NCI-H69 (cell line): ENCODE measurements at regions not wholly inside any gene's neighbourhood (a gene's known extent, or its start where the extent isn't known, plus 50 kb on each side); places are given as distances from the start of the nearest gene placed in this dataset.

Source experiments
- DNase-seq: peaks from one replicate; lab custom pipeline; 2025; lab: John Stamatoyannopoulos, UW

DNA sequence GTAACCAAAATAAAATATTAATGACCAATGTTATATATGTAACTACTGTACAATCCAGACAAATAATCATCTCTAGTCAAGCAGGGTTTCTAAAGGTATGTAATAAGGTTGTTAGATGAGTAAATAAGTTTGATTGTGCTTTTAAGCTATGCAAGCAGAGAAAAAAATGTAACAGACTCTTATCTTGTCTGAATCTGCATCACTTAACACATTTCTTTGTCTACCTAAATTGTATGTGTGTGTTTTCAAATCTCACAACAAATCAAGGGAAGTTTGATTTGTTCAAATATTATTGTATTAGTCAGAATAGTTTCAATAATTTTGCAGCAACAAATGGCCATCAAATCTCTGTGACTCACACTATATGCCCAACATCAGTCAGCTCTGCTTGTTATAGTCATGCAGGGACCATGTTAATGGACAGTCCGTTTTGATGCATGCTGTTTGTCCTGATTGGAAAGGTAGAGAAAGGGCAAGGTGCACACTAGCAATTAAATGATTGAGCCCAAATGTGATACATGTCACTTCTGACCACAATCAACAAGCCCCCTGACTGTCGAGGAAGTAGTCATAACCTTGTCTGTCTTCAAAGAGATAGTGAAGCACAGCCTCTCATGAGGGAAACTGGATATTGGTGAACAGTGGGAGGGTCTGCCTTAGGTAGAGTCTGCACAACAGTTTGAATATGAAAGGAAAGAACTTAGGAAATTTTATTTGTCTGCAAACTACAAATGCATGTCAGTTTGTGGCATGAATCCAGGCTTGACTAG is 349.4 kb upstream of the SATB1 start:
- peak; percentile 48 for DNase-seq

- DNase-seq: peak; percentile 23
Measured at GRCh38 chr3:18772699-18773305, 347.7 kb upstream of the SATB1 start.

DNA sequence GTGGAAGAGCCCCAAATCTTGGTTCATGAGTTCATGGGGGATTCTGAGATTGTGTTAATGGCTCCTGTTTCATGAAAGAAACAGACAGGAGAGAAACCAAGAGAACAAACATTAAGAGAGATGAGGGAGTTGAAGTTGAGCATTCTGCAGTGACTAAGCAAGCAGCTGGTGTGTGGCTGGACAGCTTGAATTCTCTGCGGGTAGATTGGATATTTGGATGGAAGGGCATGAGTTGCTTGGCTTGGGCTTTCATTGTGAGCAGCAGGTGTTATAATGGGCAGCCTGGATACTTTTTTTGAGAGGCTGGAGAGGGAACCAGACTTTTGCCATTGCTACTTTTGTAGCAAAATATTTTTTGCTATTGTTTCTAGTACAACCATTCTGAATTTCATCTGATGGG is 346.8 kb upstream of the SATB1 start:
- DNase-seq: peak; percentile 3

GRCh38 chr3:18770800-18771199 is 345.7 kb upstream of the SATB1 start:
- no peak for DNase-seq

DNA sequence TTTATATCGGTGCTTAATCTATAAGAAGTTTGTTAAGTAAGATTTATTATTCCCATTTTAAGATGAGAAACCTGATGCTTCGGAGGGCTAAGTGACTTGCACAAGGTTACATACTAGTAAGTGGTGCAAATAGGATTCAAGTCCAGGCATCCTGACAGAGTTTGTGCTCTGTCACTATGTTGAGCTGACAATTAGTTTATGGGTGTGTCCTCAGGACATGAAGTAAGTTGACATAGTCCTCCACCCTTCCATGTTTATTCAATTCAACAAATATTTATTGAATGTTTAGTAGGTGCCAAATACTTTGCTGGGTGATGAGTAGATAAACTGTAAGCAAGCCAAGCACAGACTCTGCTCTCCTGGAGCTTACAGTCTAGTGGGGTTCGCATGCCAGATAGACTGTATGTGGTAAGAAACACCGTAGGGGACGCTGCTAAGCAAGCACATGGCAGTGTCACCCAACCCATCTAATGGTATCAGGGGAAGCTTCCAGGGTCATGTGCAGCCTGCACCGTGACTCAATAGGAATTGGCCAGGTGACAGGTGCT is 342.7 kb upstream of the SATB1 start:
- DNase-seq: peak; percentile 44

DNA sequence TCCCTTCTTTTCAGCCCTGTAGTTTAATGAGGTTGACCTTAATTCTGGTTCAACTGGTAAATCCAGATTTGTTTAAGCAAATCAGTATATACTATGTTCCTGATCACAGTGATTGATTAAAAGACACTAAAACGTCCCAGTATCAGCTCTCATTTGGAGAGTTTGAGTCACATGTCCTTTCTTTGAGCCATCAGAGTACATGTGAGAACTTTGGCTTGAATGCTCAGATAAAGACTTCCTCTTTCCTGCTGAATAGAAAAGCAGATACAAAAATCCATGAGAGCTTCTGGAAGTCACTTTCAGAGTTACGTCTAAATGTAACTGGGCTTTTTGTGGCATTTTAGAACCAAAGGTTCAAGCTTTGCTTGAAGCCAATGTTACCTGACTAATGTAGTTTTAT is 341.8 kb upstream of the SATB1 start:
- DNase-seq: no peak

DNA sequence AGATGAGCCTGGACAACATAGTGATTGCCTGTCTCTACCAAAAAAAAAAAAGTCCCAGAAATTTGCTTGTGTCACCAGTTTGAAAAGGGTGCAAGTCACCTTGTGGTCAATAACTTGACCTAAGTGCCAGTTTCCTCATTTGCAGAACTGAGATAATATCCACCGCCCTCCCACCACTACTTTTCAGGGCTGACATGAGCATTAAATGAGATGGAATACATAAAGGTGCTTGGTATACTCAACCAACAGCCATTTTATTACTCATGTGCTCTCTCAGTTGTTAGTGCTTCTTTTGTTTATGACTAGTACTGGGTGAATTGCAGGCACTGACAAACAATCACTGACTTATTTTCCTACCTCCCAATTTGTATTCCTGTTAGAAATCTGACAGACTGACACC is 340.5 kb upstream of the SATB1 start:
- DNase-seq: no peak

DNA sequence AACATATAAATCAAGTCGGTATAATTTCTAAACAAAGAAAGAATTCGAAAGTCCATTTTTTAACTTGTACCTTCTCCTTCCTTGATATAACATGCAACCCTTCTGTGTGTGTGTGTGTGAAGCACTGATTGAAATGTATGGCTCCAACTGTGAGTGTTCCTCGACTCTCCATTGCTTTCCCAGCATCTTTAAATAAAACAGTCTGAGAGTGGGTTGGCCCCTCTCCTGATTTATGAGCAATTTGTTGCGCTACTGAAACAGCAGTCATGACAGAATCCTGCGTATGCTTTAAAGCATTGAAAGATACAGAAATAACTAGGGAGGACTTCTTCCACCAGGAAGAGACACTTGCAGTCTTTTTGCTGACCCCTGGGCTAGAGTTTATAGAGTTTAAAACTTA is 340.0 kb upstream of the SATB1 start:
- DNase-seq: no peak

DNA sequence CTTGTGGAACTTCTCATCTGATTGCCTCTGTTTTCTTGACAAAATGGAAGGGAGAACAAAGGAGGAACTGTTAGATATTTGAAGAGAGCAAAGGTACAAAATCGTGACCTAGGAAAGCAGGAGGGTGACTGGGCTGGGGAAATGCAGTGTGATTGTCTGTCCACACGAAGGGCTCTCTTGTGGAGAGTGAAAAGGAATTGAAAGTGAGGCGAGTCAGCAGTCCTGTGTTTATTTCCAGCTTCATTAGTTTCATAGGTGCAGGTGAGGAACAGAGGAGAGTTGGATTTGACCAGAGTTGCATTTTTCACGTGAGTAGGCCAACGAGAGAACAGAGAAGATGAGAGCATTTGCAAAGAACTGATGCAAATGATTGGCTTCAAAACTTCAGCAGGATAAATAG is 336.4 kb upstream of the SATB1 start:
- DNase-seq: no peak

DNA sequence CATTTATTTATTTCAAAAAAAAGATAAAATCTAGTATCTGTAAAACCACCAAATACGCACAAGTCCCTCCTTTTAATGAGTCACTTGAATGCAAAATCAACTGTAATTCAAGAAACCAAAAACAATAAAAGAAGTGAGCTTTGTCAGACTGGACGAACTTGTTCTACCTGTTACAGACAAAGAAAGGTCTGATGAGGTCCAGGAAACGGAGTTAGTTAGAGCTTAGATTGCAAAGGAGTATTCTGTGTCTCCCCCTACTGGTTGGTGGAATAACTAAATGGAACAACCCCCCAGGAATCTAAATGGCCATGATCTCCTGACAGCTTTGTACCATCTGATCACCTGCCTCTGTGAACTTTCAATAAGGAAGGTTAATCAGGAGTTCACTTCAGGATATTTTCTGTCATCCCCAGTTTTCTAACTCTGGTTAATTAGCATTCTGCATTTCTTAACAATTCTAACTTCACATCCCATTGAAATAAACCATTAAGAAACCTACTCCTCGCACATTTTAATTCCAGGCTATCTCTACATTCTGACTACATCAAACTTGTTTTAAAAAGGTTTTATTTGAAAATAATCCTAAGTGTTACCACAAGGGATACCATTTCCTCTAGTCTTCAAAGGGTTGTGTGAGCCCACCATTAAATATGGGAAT is 333.0 kb upstream of the SATB1 start:
- peak; percentile 77 for DNase-seq

GRCh38 chr3:18757476-18757875 is 332.3 kb upstream of the SATB1 start:
- no peak for DNase-seq

GRCh38 chr3:18752273-18752934 is 327.3 kb upstream of the SATB1 start:
- DNase-seq: no peak

- peak; percentile 93 for DNase-seq
Measured at GRCh38 chr3:18751514-18751913, 326.4 kb upstream of the SATB1 start.

GRCh38 chr3:18747383-18747782 is 322.2 kb upstream of the SATB1 start:
- no peak for DNase-seq

- DNase-seq: no peak
Measured at GRCh38 chr3:18745472-18745871, 320.3 kb upstream of the SATB1 start.

GRCh38 chr3:18744472-18744871 is 319.3 kb upstream of the SATB1 start:
- no peak for DNase-seq

DNA sequence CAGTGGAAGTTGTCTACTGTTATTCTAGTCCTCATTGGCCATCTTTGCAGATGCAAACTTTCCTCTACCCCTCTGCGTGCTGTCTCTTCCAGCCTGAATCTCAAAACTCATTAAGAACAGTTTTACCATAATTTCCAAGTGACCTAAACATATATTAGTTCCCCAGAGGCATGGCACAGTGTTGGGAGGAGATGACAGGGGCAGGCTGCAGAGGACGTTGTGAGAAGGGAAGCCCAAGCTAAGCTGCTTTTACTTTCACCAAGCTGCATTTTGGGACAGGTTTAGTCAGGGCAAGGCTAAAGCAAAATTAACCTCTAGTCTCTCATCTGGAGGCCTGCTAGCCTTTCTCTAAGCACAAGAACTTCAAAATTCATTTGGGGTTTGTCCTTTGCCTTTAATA is 318.6 kb upstream of the SATB1 start:
- DNase-seq: no peak

- no peak for DNase-seq
Measured at GRCh38 chr3:18740631-18741583, 315.8 kb upstream of the SATB1 start.

DNA sequence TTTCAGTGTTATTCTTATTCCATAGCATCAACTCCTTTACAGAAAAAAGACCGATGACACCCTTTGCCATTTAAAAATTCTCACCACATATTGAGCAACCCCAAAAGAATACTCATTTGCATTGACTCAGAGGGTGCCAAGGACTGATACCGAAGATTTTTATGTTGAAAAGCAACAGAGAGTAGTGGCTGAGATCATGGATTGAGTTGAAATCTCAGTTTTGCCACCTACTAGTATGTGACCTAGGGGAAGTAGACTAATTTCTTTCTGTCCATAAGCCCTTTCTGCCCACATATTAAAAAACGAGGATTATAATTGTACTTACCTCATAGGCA is 313.9 kb upstream of the SATB1 start:
- DNase-seq: no peak

DNA sequence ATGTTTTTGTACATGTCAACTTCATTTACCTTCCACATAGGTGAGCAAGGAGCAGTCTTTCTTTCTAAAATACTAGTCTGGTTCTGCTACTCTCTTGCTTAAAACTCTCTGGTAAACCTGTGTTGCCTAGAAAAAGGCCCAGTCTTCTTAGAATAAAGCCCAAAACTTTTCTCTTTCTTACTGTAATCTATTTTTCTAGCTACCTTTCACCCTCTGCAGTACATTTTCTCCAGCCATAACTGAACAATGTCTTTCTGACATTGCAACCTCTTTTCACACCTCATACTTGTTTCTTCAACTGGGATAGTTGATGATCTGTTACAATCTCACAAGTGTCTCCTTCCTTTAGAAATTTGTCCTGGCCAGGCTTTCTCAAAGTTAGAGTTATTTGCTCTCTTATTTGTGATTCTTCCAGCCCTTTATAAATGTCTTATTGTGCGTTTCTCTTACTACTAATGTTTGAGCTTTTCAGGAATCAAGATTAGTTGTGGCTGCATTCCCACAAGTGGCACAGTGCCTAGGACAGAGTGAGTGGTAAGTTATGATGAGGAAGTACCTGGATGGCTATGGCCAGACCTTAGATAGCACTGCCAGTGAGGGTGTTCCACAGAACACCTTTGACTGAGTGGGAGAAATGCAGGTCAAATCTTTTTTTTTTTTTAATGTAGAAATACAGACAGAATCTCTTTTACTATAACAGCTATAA is 313.4 kb upstream of the SATB1 start:
- DNase-seq: no peak

DNA sequence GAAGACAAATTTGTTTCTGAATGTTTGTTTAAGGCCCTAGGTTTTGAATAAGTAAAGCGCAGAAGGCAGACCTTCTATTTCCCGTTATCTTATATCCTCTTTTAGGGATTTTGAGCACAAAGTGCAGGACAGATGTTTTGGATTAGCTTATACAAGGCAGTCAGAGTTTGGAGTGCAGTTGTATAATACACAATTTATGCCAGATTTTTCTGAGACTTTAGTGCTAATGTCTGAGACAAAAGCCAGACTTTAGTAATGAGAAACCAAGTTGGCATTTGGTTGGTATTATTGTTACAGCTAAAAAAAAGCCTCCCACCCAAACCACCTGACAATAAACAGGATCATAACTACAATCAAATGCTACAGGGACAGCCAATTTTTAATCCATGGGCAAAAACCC is 309.9 kb upstream of the SATB1 start:
- DNase-seq: no peak
